ENCODE measurements at regions not wholly inside any gene's neighbourhood (a gene's known extent, or its start where the extent isn't known, plus 50 kb on each side); places are given as distances from the start of the nearest gene placed in this dataset.

- H3K9ac ChIP-seq (replicated peaks; ENCODE audit: extremely low read depth, insufficient read depth, low read length), result no peak overlapping the region
- TF ChIP-seq MAX (IDR thresholded peaks at IDR 0.05; ENCODE audit: insufficient read depth, insufficient read length) (no peak), GATA2 (IDR thresholded peaks at IDR 0.05; ENCODE audit: insufficient read depth, insufficient read length, low read depth, low read length) (no peak), POLR2A (IDR thresholded peaks at IDR 0.05; ENCODE audit: low read depth, low read length) (no peak), EZH2 (IDR thresholded peaks at IDR 0.05; ENCODE audit: borderline replicate concordance, low read depth, low read length, severe bottlenecking) (no peak), MYC (IDR thresholded peaks at IDR 0.05; ENCODE audit: low read depth, low read length) (no peak), JUN (IDR thresholded peaks at IDR 0.05; ENCODE audit: borderline replicate concordance, insufficient read depth, insufficient read length, low read depth) (no peak), FOS (IDR thresholded peaks at IDR 0.05; ENCODE audit: borderline replicate concordance, insufficient read depth, low read length) (no peak), CTCF (IDR thresholded peaks at IDR 0.05; ENCODE audit: extremely low read depth in 1 of 2, insufficient read depth in 1 of 2, low read depth in 1 of 2, low read length in 2 of 2) (no peak), POLR2AphosphoS5 (IDR thresholded peaks at IDR 0.05; ENCODE audit: insufficient read depth, low read depth, low read length) (no peak)
- H2AFZ ChIP-seq (ENCODE audit: low read depth, low read length), result no peak overlapping the region
- no peaks in the 10 kb centered on the region for H4K20me1 ChIP-seq (replicated peaks; ENCODE audit: control insufficient read depth, extremely low read depth, insufficient read depth, low read length)
- no peaks in the 10 kb centered on the region for H3K4me1 ChIP-seq (ENCODE audit: control insufficient read depth, extremely low read depth, insufficient read depth, low read length)
- dilution Hi-C loops (cut with MboI; ENCODE audit: extremely low pct_ligation_motif_present, low sequenced_read_pairs) (no loop called here), intact Hi-C loops (cut with micrococcal nuclease) (no loop called here)
- no peaks in the 10 kb centered on the region for H3K79me2 ChIP-seq (ENCODE audit: control insufficient read depth, insufficient read depth, low read length)
- no peaks in the 10 kb centered on the region for H3K9me1 ChIP-seq (replicated peaks; ENCODE audit: control insufficient read depth, extremely low read depth, insufficient read depth, low read length)
- H3K27ac ChIP-seq (ENCODE audit: insufficient read depth, low read depth, low read length), result no peak overlapping the region
- ChIA-PET POLR2A (no interaction called here), CTCF (interaction anchor here (1.7 kb wide), 1 partner anchor 9 kb away, joined by 4 read pairs; no protein-coding TSS in a partner anchor)
- H3K4me3 ChIP-seq (replicated peaks in 1 of 3; ENCODE audit: insufficient read depth in 1 of 3, low read depth in 1 of 3, low read length in 3 of 3), result no peak overlapping the region
- FAIRE-seq (no peak), DNase-seq (ENCODE audit: low read depth, low spot score) (no peak)
- H3K36me3 ChIP-seq (ENCODE audit: control insufficient read depth in 2 of 2, extremely low read depth in 1 of 2, insufficient read depth in 2 of 2, low read length in 2 of 2), result no peaks in the 10 kb centered on the region
- no peak overlapping the region for H3K4me2 ChIP-seq (ENCODE audit: insufficient read depth, low read length)
- H3K27me3 ChIP-seq (ENCODE audit: control insufficient read depth in 2 of 2, insufficient read depth in 2 of 2, low read length in 2 of 2), result peaks cover 0 to 2% of the 10 kb centered on the region in 2 experiments
- BruUV-seq (replicated peaks), result no TSS peak
- H3K9me3 ChIP-seq (replicated peaks; ENCODE audit: control insufficient read depth, insufficient read depth, low read length), result no peaks in the 10 kb centered on the region
Observed at GRCh38 chr11:95563173-95563572, 226.4 kb downstream of the FAM76B start.

All from endothelial cell of umbilical vein (primary cell).